ENCODE measurements at regions not wholly inside any gene's neighbourhood (a gene's known extent, or its start where the extent isn't known, plus 50 kb on each side); places are given as distances from the start of the nearest gene placed in this dataset.

DNA sequence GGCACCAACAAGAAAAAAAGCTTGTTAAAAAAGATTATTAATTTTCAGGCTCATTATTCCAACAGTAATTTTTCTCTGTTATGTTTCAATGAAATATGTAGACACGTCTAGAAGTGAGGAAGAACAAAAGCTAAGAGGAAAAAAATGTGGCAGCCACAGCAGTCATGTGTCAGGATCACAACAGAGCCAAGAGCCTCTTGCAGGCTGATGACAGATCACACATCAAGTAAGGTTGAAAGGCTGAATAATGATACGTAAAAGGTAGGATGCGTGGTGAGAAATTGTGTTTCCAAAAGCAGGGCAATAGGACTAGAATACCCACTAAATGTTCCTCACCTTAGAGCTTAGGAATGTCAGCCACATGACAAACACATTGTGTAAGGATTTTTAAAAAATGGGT lies 124.8 kb downstream of the HTR1A start:
- H3K9me3 Mint-ChIP-seq, result no peaks in the 10 kb centered on the region
- no peak for DNase-seq (ENCODE audit: extremely low spot score, unreplicated experiment)
- no peaks in the 10 kb centered on the region for H3K4me1 Mint-ChIP-seq (ENCODE audit: unreplicated experiment)
- TF ChIP-seq, protein P1, sequence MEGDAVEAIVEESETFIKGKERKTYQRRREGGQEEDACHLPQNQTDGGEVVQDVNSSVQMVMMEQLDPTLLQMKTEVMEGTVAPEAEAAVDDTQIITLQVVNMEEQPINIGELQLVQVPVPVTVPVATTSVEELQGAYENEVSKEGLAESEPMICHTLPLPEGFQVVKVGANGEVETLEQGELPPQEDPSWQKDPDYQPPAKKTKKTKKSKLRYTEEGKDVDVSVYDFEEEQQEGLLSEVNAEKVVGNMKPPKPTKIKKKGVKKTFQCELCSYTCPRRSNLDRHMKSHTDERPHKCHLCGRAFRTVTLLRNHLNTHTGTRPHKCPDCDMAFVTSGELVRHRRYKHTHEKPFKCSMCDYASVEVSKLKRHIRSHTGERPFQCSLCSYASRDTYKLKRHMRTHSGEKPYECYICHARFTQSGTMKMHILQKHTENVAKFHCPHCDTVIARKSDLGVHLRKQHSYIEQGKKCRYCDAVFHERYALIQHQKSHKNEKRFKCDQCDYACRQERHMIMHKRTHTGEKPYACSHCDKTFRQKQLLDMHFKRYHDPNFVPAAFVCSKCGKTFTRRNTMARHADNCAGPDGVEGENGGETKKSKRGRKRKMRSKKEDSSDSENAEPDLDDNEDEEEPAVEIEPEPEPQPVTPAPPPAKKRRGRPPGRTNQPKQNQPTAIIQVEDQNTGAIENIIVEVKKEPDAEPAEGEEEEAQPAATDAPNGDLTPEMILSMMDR (conservative IDR thresholded peaks at IDR 0.05), result no peak
- H3K36me3 Mint-ChIP-seq, result no peaks in the 10 kb centered on the region
- H3K27me3 Mint-ChIP-seq, result peaks cover 7% of the 10 kb centered on the region
- no peak overlapping the region for H3K27ac Mint-ChIP-seq
- H3K4me3 Mint-ChIP-seq, result no peak overlapping the region

DNA sequence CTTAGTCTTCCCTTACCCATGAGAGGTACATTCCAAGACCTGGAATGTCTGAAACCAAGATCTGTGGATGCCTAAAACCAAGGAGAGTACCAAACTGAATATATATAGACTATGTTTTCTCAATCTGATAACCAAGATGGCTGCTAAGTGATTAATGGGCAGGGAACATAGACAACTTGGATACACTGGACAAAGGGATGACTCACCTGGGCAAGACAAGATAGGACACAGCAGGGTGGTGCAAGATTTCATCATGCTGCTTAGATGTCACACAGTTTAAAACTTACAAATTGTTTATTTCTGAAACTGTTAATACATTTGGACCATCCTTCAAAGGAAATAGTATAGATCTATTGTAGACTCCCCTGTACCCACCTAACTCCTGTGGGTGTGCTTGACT lies 130.9 kb downstream of the HTR1A start:
- Mint-ChIP-seq H3K9me3 (no peaks in the 10 kb centered on the region), H3K27me3 (peaks cover 4% of the 10 kb centered on the region), H3K4me3 (no peak overlapping the region), H3K36me3 (no peaks in the 10 kb centered on the region), H3K27ac (no peak overlapping the region), H3K4me1 (ENCODE audit: unreplicated experiment) (no peaks in the 10 kb centered on the region)
- no peak for DNase-seq (ENCODE audit: extremely low spot score, unreplicated experiment)
- TF ChIP-seq, protein P1 (conservative IDR thresholded peaks at IDR 0.05), result no peak

DNA sequence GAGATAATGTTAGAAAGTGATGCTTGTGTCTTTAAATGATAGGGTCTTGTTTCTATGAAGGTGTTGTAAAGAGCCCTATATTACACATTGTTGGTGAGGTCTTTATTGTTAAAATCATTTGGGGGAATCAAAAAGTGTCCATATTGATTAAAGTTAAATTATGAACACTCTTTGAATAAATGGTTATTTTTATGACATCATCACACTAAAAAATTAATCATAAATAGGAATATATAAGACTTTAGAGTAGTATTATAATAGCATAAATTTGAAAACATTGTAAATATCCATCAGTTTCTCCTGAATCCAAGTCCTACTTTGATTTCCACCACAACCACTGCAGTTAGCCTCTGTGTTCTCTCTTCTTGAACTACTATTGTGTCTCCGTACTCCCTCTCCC lies 136.3 kb downstream of the HTR1A start:
- peaks cover 4% of the 10 kb centered on the region for H3K27me3 Mint-ChIP-seq
- H3K9me3 Mint-ChIP-seq, result no peaks in the 10 kb centered on the region
- DNase-seq (ENCODE audit: extremely low spot score, unreplicated experiment), result no peak
- TF ChIP-seq, protein P1 (conservative IDR thresholded peaks at IDR 0.05), result no peak
- H3K27ac Mint-ChIP-seq, result no peak overlapping the region
- no peaks in the 10 kb centered on the region for H3K4me1 Mint-ChIP-seq (ENCODE audit: unreplicated experiment)
- no peak overlapping the region for H3K4me3 Mint-ChIP-seq
- H3K36me3 Mint-ChIP-seq, result no peaks in the 10 kb centered on the region

DNA sequence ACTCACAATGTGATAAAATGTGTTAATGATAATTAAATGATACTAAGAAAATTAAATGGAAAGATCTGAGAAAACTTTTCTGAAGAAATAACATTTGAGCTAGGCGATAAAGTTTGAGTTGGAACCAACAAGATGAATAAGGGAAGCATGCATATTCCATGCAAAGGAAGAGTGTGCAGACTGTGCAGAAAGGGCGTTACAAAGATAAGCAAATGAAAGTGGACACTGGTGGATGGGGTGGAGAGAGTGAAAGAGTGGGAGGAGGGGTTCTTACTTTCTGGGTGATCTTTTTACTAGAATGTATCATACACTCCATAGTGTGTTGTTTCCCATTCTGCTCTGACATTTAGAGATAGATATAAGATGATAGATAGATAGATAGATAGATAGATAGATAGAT lies 138.7 kb downstream of the HTR1A start:
- Mint-ChIP-seq H3K4me1 (ENCODE audit: unreplicated experiment) (no peaks in the 10 kb centered on the region), H3K9me3 (no peaks in the 10 kb centered on the region), H3K36me3 (no peaks in the 10 kb centered on the region), H3K4me3 (no peak overlapping the region), H3K27ac (no peak overlapping the region), H3K27me3 (peaks cover 4% of the 10 kb centered on the region)
- no peak for DNase-seq (ENCODE audit: extremely low spot score, unreplicated experiment)
- TF ChIP-seq, protein P1 (conservative IDR thresholded peaks at IDR 0.05), result no peak

DNA sequence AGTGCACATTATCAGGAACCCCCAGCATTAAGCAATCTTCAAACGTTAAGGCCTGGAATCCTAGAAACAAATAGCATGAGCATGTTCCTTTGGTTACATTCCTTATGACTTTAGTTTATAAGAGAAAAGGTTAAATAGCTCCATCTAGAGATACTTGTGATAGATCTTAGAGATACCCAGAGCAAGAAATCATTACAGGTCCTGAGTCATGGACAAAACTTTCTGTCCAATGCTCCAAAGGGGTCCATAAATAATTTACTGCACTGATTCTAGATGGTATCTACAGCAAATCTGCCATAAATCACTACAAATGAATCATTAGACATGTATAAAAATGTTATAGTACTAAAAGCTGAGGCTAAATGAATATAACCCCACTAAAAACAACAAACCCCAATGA lies 139.6 kb downstream of the HTR1A start:
- Mint-ChIP-seq H3K27ac (no peak overlapping the region), H3K4me3 (no peak overlapping the region), H3K9me3 (no peaks in the 10 kb centered on the region), H3K4me1 (ENCODE audit: unreplicated experiment) (no peaks in the 10 kb centered on the region), H3K27me3 (no peaks in the 10 kb centered on the region), H3K36me3 (no peaks in the 10 kb centered on the region)
- DNase-seq (ENCODE audit: extremely low spot score, unreplicated experiment), result no peak
- TF ChIP-seq, protein P1 (conservative IDR thresholded peaks at IDR 0.05), result no peak

DNA sequence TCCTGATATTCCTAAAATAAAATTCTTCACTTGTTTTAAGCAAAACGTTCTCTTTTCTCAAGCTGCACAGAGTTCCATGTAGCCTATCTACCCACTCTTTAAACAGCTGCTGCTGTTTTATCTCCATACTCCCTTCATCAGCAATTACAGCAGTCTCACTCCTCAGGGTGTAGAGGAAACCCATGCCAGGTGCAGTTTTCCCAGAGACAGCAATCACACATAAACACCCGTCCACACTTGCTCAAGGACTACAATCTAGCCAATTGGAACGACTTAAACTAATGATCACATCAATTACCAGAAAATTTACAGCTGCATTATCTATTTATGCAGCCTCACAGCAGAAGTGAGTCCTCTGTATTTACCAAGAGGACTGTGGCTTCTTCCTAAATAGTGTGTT lies 141.7 kb downstream of the HTR1A start:
- H3K36me3 Mint-ChIP-seq, result no peaks in the 10 kb centered on the region
- no peaks in the 10 kb centered on the region for H3K27me3 Mint-ChIP-seq

More for the DNA sequence above, 141.7 kb downstream of the HTR1A start:
- no peaks in the 10 kb centered on the region for H3K9me3 Mint-ChIP-seq
- H3K4me1 Mint-ChIP-seq (ENCODE audit: unreplicated experiment), result no peaks in the 10 kb centered on the region
- no peak overlapping the region for H3K27ac Mint-ChIP-seq
- no peak for DNase-seq (ENCODE audit: extremely low spot score, unreplicated experiment)
- H3K4me3 Mint-ChIP-seq, result no peak overlapping the region
- TF ChIP-seq, protein P1 (conservative IDR thresholded peaks at IDR 0.05), result no peak

Measured in type B pancreatic cell (in vitro differentiated cells).